ENCODE measurements at regions not wholly inside any gene's neighbourhood (a gene's known extent, or its start where the extent isn't known, plus 50 kb on each side); places are given as distances from the start of the nearest gene placed in this dataset.
"Not testable (repeated sequence)": the region's sequence is repeated elsewhere in the genome, so short reads cannot be mapped to it uniquely, and the experiment has no call there.

- TF ChIP-seq, protein P1, sequence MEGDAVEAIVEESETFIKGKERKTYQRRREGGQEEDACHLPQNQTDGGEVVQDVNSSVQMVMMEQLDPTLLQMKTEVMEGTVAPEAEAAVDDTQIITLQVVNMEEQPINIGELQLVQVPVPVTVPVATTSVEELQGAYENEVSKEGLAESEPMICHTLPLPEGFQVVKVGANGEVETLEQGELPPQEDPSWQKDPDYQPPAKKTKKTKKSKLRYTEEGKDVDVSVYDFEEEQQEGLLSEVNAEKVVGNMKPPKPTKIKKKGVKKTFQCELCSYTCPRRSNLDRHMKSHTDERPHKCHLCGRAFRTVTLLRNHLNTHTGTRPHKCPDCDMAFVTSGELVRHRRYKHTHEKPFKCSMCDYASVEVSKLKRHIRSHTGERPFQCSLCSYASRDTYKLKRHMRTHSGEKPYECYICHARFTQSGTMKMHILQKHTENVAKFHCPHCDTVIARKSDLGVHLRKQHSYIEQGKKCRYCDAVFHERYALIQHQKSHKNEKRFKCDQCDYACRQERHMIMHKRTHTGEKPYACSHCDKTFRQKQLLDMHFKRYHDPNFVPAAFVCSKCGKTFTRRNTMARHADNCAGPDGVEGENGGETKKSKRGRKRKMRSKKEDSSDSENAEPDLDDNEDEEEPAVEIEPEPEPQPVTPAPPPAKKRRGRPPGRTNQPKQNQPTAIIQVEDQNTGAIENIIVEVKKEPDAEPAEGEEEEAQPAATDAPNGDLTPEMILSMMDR (IDR thresholded peaks at IDR 0.05; ENCODE audit: poor library complexity, severe bottlenecking): not testable (repeated sequence)
- TF ChIP-seq EP300 (conservative IDR thresholded peaks at IDR 0.05; ENCODE audit: poor library complexity, severe bottlenecking); RAD21 (conservative IDR thresholded peaks at IDR 0.05); POLR2AphosphoS5 (IDR thresholded peaks at IDR 0.05); EZH2 (IDR thresholded peaks at IDR 0.05; ENCODE audit: borderline replicate concordance, insufficient read depth, low read length, poor library complexity, severe bottlenecking): not testable (repeated sequence)
Observed at GRCh38 chr7:138339229-138339628, 120.8 kb upstream of the TRIM24 start.

Measured in neural cell (in vitro differentiated cells).